Epidermal melanocyte (primary cell): ENCODE measurements at regions not wholly inside any gene's neighbourhood (a gene's known extent, or its start where the extent isn't known, plus 50 kb on each side); places are given as distances from the start of the nearest gene placed in this dataset.

Experiments used
- DNase-seq: peaks from one replicate; pipeline ENCODE4 v3.0.0; 2011; ENCODE audit warnings: low spot score; ENCODE audit not compliant: insufficient read length

DNA sequence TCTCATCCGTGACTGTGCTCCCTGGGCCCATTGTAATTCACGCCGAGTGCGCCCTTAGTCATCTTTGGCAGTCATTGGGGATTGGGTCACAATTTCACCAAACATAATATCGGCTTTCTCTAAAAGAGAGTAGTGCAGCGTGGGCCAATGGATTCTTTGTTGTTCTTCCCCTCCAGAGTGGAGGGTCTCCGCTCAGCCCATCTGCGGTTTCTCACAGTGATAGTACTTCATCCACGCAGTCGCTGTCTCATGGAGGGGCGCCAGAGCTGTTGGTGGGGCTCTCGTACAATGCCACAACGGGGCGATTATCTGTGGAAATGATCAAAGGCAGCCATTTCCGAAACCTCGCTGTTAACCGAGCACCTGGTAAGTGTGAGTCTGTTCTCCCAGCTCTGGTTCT is 321.8 kb downstream of the SNAPC1 start:
- no peak for DNase-seq

DNA sequence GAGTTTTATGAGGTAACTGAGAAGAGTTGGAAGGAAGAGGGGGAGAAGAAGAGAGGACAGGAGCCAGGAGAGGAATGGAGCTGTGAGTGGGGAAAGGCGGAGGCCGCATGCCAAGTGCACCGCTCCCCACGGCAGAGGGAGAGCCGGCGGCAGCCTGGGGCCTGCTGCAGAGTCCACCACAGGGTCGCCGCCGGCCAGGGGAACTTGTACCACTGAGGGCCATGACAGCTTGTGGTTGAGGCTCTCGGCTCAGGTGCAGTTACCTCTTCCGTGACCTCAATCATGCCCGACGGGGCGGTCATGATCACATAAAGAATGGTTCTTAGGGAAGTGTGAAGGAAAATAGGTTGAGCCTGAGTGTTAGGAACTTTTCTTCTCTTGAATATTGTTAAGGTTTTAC is 325.0 kb downstream of the SNAPC1 start:
- no peak for DNase-seq

DNA sequence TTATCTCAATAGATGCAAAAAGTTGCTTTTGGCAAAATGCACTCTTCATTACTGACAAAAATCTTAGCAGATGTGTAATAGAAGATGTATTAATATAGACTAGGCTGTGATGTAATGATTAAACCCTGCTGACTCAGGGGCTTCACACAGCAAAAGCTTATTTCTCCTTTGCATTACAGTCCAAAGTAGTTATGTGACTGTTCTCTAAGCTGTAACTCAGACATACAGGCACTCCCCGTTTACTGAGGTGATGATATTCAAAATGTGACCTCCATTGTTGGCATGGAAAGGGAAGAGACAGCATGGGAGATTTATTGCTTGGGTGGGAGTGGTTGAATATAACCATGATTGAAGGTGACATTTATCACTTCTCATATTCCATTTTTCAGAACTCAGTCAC is 331.5 kb downstream of the SNAPC1 start:
- DNase-seq, result no peak

DNA sequence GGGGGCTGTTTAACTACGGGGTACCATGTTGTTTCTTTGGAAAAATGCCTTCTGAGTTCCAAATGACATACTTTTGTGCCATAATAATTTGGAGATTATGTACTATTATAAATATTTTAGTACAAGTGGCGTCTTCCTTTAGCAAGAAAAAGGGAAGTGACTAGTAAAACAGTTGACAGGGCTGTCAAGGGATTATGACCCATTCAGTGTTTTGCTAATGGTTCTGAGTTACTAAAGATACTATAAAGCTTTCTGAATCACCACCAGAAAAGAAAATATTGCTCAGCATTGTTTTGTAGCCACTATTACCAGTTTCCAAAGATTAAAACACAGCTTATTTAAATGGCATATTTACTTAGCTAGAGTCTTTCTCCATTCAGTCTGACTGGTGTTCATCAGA is 334.9 kb downstream of the SNAPC1 start:
- DNase-seq, result no peak

DNA sequence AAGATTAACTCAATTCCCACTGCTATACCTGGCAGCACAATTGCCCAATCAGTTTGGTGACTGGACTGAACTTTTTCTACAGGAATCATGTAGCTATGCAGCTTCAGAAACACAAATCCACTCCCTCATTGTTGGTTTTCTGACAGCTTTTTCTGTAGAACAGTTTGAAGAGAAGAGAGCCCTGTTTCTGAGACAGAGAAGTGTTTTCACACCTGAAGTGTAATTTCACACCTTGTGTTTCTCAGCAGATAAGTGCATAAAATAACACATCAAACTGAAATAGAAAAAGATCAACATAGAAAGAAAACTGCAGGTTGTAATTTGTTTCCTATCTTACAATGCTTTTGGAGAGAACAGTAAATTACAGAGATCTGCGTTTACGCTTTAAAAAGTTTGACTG is 335.6 kb downstream of the SNAPC1 start:
- DNase-seq, result no peak

DNA sequence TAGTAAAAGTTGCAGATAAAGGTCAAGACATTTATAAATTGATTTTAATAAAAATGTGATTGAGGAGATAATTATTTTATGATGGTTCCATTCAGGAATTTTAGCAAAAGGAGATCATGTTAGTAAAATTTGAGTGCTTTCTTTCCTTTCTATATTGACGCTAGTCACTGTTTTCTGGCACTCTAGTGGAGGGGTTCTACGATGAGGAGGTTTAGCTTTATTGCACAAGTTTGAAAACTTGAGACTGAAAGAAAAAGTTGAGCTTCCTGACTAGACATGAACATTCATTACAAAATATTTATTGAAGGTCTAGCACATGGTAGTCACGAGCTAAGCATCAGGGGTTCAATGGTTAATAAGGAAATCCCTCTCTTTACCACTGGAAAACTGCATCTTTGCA is 336.1 kb downstream of the SNAPC1 start:
- no peak for DNase-seq

DNA sequence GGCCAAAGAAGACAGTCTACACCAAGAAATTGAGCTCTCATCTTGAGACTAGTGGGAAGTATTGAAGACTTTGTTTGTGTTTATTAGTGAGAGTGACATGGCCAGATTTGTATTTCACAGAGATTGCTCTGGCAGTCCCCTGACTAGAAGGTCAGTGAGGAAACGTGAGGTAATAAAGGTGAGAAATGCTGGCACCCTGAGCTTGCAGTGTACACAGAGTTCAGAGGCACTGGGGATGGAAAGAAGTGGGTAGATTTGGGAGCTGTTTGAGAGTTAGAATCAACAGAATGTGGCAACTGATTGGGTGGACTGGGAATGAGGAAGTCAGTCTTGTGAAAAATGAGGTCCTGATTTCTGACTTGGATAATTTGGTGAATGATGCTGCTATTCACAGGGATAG is 336.9 kb downstream of the SNAPC1 start:
- DNase-seq, result no peak

DNA sequence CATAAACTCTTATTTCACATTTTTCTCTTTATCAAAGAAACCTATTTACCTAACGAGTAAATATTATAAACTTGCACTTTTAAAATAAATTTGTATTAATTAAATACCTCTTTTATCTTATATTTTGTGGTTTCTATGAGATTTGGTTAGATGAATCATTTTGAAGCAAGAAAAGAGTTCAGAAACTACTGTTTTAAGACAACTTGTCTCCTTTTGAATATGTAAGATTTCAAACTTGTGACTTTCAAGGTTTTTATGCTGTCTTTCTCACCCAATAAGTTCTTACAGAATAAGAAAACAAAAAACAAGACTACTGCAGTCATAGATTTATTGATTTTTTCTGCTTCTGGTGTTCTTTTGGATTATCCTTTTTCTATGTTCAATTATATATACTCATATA is 339.0 kb downstream of the SNAPC1 start:
- no peak for DNase-seq

DNA sequence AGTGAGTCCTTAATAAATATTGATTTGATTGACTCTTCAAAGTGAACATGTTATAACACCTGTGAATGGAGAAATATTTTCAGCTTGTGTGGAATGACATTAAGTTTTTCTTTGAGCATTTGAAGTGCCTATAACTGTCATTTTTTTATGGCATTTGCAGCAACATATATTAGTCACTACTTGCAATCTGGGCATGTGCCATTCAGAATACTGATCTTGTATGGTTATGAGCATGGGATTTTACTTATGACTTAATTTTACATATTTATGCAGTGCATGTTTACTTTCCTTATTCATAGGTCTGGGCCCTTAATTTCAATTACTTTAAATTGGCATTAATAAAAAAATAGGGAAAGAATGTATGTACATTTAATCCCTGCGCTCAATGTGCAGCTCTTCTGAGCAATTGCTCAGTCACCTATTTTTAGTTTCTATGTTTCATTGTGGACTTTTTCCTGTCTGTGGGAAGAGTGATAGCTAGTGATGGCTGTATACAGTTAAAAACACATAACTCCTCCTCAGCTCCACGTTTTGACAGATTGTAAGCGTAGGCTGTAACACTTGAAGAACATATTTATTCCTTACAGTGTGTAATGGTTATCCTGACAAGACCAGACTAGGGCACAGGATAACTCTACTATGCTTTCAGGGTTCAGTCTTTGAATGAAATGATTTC is 339.6 kb downstream of the SNAPC1 start:
- DNase-seq, result no peak

DNA sequence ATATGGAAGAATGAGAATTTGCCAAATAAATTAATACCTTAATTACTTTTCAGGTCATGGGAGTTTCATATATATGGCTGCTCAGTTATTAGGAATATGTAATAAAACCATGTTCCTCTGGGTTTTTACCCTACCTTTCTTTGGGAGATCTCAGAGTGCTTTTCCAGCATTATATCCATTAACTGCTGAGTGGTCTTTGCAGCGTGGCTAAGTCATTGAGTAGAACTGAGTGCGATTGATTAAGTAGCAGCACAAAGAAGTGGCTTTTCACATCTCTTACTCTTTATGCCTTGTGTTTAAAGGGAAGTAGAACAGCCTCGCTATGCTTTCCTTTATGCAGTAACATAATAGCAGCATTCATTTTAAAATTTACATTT is 340.1 kb downstream of the SNAPC1 start:
- DNase-seq, result no peak

DNA sequence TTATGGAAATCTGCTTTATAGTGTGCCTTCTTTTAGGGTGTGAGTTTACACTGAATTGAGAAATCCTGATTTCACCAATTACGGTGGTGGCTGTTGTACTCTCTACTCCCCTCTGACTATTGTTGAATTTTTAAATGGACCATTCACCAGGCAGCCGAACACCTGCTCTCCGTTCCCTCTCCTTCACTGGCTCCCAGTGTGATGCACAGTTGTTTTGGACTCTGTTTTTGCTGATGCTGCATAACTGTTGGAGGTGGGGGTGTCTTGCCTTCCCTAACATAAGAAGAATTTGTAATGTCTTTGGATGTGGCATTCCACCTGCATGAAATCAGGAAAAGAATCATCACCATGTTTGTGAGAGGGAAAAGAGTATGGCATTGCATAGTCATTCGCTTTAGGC is 341.2 kb downstream of the SNAPC1 start:
- no peak for DNase-seq

DNA sequence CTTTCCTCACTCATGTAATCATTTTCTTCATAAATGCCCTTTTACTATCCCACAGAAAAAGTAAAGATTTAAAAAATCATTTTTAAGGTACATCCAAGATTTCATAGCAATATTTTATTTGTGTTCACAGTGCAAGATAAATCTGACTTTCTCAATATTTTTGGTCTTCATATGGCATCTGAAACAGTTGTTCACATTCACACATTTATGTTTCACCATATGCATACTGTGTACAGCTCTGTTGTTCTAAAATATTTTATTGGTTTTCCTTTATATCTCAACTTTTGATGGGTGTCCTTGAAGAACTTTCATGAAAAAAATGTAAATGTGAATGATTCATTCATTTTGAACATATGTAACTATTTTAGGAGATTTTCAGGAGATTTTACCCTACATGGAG is 348.7 kb downstream of the SNAPC1 start:
- DNase-seq, result no peak

DNA sequence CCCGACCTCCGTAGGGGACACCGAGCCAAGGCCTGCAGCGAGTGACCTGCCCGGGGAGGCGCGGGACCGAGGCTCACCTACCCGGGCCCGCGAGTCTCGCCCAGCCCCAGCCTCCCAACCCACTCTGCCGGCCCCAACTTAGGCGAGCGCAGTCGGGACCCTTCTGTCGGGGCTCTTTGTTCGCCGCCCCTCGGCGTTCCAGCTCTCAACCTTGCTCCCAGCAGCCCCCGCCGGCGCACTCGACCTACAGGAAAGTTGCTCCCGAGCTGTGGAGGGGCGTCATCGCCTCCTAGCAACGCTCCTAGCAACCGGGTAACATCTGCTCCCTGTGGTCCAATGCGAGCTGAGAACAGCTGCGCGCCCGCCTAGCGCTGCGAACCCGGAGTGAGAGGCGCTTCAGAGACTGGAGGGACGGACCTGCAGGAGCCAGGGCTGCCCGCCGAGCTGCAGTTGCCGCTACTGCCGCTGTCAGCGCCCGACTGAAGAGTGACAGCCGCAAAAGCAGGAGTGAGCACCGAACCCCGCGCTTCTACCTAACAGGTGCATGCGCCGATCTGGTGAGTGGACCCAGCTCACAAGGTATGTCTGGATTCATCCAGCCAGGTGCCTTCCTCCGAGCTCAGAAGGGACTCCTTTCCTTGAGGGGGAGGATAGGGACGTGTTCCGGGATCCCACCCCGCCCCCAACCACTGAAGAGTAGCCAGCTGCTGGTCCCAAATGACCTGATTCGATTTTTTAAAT is 355.0 kb downstream of the SNAPC1 start:
- DNase-seq, result no peak

DNA sequence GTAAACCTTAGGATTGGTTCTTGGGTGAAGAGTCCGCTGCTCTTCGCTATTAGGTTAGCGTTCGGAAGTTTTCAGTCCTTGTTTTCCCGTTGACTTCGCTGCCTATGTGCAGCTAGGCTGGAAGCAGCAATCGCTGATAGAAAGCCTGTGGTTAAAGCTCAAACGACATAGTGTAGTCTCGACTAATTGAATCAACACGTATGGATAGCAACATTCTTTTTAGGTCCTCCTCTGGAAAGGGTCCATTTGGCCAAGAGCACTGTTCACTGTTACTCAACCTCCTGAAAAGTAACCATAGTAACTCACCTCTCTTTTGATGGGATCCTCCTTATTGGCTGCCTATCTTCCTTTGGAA is 355.5 kb downstream of the SNAPC1 start:
- no peak for DNase-seq

DNA sequence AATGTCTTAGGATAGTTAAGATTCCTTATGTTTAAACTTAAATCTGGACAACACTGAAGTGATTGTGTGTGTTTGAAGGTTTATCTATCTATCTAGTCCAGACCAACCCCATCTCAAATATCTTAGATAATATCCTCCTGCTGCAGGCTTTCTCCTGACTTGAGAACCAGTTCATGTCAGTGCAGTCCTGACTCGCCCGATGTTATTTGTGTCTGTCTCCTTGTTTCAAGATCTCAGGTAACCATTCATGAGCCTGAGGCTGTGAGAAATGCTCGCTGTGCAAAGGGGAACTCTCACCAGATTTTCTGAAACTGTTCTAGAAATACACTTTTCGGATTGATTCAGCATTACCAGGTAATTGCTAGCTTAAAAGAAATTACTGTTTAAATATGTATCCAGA is 356.2 kb downstream of the SNAPC1 start:
- no peak for DNase-seq

DNA sequence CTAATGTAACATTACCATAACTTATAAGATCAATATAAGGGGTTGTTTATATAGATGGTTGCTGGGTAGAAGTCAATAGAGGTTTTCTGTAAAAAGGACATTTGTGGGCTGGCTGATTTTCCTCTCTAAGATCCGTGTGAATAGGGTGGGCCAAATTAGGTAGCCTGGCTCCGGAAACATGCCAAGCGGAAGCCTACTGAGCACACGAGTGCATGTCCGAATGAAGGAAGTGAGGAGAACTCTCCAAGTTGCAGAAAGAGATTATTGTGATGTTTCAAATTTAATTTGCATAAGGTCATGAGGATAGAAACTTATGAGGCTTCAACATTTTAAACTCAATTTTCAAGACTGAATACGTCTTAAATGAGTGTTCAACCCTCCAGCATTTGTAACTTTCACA is 356.7 kb downstream of the SNAPC1 start:
- DNase-seq, result no peak

DNA sequence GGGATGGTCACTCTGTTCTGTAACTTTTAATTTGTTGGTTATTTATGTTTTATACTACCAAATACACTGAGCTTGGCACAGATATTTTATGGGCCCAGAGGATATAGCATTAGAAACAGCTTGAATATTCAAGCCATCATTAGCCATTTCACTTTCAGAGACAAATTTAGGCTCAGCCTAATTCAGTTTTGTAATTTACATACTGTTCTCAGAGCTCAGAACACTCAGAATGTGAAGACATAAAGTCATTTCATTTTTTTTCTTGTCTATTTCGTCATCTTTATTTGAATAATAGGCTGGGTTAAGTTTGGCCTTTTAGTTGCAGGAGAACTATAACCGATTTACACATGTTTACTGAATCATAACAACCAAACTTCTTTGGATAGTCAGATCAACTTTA is 361.7 kb downstream of the SNAPC1 start:
- no peak for DNase-seq

DNA sequence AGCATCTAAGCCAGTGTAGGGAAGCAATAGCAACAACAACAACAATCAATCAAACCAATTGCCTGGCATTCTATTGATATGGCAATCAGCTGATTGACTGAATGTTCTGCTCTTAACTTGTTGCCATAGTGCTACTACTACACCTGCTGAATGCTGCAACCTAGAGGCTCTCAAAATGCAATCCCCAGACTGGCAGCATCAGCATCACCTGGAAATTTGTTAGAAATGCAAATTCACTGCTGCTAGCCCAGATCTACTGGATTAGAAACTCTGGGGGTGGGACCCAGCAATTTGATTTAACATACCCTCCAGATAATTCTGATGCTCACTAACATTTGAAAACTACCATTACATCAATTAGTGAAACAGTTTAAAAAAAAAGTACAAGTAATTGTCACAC is 363.6 kb downstream of the SNAPC1 start:
- no peak for DNase-seq

DNA sequence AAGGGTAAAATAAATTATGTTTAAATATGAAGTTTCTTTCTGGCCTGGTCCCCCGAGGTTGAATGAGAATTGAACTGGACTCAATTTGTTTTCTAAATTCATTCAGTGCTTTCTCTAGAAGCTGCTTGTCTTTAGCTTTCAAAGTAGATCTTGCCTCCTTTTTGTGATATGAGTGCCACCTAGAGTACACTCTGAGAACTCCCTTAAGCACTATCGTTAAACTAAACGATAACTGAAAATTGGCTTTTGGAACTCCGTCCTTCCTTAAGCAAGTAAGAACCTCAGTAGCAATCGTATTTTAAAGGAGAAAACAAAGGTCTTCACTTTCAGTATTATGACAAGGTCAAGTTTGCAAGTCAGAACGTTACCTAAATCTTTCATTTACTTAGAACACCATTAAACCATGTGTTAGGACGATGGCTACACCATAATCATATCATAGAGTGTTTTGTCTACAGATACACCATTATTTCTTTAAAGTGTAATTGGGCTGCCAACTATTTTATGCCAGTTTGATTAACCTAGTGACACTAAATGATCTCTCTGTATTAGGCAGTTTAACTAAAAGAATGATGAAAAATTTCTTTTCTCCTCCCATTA is 364.8 kb downstream of the SNAPC1 start:
- peak; percentile 33 for DNase-seq

DNA sequence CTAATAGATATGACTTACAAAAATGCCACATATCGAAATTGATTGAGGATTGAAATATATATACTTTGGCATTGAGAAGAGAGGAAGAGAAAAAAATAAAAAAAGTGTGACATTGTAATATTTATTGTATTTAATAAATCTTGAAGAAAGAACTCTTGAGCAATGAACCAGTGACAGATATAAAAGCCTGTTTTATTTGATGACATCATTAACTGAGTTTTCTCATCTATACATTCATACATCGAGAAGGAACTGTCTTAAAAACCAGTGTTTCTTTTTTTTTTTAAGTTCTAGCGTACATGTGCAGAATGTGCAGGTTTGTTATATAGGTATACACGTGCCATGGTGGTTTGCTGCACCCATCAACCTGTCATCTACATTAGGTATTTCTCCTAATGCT is 368.2 kb downstream of the SNAPC1 start:
- DNase-seq, result no peak

DNA sequence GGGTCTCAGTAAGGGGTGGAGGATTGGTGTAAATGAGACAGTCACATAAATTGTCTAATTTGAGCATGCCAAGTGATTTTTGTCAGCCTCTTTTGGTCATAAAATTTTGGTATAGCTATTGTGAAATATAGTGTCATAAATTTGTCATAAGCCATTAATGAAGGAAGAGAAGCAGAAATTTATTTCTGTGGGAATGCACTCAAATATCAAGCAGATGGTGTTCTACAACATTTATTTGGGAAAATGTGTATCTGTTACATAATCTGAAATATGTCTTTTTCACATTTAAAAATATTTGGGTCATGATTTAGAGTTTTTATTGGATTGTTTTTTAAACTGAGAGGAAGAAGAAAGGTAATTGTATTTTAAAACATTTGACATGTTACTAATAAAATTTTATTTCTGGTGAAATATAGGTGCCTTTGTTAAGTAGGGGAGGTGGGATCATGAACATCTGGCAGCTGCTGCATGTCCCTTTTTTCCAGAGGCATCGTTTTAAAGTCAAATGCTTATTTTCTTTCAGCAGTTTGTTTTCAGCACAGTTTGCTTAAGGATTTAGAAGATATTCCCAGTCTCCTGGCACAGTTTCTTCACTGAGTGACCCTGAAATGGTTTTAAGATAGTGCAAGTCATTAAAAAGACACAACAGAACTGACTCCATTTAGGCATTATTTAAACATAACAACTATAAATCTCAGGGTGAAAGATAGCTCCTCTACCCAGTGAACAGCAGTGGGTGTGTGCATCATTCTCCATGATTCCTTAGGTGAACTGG is 371.7 kb downstream of the SNAPC1 start:
- DNase-seq, result no peak

DNA sequence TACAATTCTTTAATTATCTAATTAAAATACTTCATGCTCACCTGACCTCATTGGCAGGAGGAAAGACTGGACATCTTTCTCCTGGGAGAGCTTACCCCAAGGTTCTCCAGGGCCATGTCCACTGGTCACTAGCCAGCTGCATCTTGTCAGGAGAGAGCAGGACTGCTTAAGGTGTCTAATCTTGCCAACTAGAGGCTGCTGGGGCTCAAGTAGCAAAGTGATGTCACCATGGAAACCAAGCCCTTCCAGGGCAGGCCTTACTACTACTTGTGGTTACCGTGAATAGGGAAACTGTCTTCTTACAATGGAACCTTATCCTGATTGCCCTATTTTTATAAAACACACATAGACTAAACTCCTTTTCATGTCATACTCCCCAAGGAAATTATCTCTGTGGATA is 376.4 kb downstream of the SNAPC1 start:
- no peak for DNase-seq
